Panc1 (cell line): ENCODE measurements at regions not wholly inside any gene's neighbourhood (a gene's known extent, or its start where the extent isn't known, plus 50 kb on each side); places are given as distances from the start of the nearest gene placed in this dataset.

Source experiments
- ATAC-seq: fragments of 200-7000 bp; cut with Tn5 transposase; 2 replicates; pipeline ENCODE4 v1.9.1; 2020; ENCODE audit warnings: mild to moderate bottlenecking, moderate library complexity
- BruUV-seq: library from RNA; stranded (reverse); fragments of 400-500 nt; replicated peaks from 2 replicates; lab custom pipeline; 2021; lab: Mats Ljungman, UMichigan
- CTCF ChIA-PET: fragments of 300-600 bp; sonication (Branson Sonifier 250); formaldehyde crosslinking; loops from one replicate; lab custom pipeline; 2022; ENCODE audit warnings: antibody characterized with exemption; lab: Charles Lee
- POLR2A ChIA-PET: fragments of 300-600 bp; sonication (Branson Sonifier 250); formaldehyde crosslinking; loops from one replicate; lab custom pipeline; 2022; ENCODE audit warnings: antibody characterized with exemption; lab: Charles Lee
- DNase-seq: peaks from one replicate; pipeline ENCODE4 v3.0.0-alpha.2; 2010; ENCODE audit warnings: low read depth, low spot score
- H3K27ac ChIP-seq: 2 replicates; pipeline ENCODE4 v1.5.1; 2011; ENCODE audit warnings: mild to moderate bottlenecking, low read length, inconsistent platforms
- H3K27me3 ChIP-seq: fragments of 200-500 bp; sonication (Bioruptor generic); 2 replicates; pipeline ENCODE4 v1.6.0; 2014; ENCODE audit warnings: low read length, inconsistent platforms; ENCODE audit not compliant: control insufficient read depth, insufficient read depth
- H3K36me3 ChIP-seq: fragments of 200-500 bp; sonication (Bioruptor generic); 2 replicates; pipeline ENCODE4 v1.5.1; 2014; ENCODE audit warnings: inconsistent platforms, mild to moderate bottlenecking, low read length, moderate library complexity; ENCODE audit not compliant: control insufficient read depth, insufficient read depth
- H3K4me1 ChIP-seq: 2 replicates; pipeline ENCODE4 v1.5.1; 2011; ENCODE audit warnings: inconsistent platforms, mild to moderate bottlenecking, low read length, moderate library complexity; ENCODE audit not compliant: control insufficient read depth, insufficient read depth
- H3K4me3 ChIP-seq, 2 experiments: 2 replicates each; pipeline ENCODE4 v1.5.1; 2011 to 2012; ENCODE audit warnings: low read depth in 2 of 2, low read length in 2 of 2, mild to moderate bottlenecking in 2 of 2, inconsistent platforms in 1 of 2, moderate library complexity in 1 of 2
- H3K9me3 ChIP-seq: fragments of 200-500 bp; sonication (Bioruptor generic); 2 replicates; pipeline ENCODE4 v1.5.1; 2014; ENCODE audit warnings: low read depth, mild to moderate bottlenecking, inconsistent platforms, low read length, moderate library complexity; ENCODE audit not compliant: control insufficient read depth, insufficient read depth
- POLR2AphosphoS5 ChIP-seq: IDR thresholded peaks from 2 replicates; pipeline ENCODE4 v1.6.1; 2012; ENCODE audit warnings: mild to moderate bottlenecking, low read depth, low read length, moderate library complexity
- SIN3A ChIP-seq: IDR thresholded peaks from 2 replicates; pipeline ENCODE4 v1.6.1; 2012; ENCODE audit warnings: low read depth, mild to moderate bottlenecking, low read length, moderate library complexity, borderline replicate concordance; ENCODE audit not compliant: insufficient read depth
- TCF7L2 ChIP-seq: IDR thresholded peaks from 2 replicates; pipeline ENCODE4 v1.6.1; 2011; ENCODE audit warnings: mild to moderate bottlenecking, low read depth, low read length, inconsistent platforms
- in situ Hi-C: cut with HindIII; loops from 2 replicates; pipeline ENCODE4 v1.10.0; 2016; ENCODE audit warnings: low sequenced_read_pairs, low pct_unique_long_range_greater_than_20kb
- intact Hi-C: fragments of 100-400 bp; cut with micrococcal nuclease; formaldehyde crosslinking; loops from one replicate; pipeline ENCODE4 v1.10.0; 2022; ENCODE audit not compliant: unreplicated experiment
- TF ChIP-seq, protein P1 (sequence below): fragments of 450-650 bp; IDR thresholded peaks from 2 replicates; pipeline ENCODE4 v1.5.1; 2017; ENCODE audit warnings: mild to moderate bottlenecking
- TF ChIP-seq, protein P2 (sequence below), 2 experiments: IDR thresholded peaks; 2 replicates each; pipeline ENCODE4 v1.6.1; 2011 to 2012; ENCODE audit warnings: low read depth in 2 of 2, control low read depth in 1 of 2, low read length in 1 of 2, mild to moderate bottlenecking in 1 of 2, moderate library complexity in 1 of 2; ENCODE audit not compliant: insufficient read depth in 1 of 2

DNA sequence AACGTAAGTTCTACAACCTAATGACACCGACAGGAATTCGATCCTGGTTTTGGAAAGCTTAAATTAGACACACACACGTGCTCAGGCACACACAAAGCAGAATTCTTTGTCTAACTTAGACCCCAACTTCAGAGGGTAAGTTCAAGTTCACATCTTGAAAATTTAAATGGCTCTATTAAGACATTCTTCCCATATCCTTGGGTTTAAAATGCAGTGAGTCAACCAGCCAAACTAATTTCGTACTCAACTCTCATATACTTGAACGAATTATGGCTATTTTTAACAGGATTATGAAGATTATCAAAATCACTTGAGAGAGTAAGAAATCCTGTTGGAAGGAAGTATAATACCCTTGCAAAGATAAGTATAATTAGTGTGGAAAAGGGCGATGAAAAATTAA is 53.2 kb upstream of the ARL4C start:
- BruUV-seq = no TSS peak
- intact Hi-C loops = loop anchor here (1.0 to 10.0 kb wide), 3 partner anchors 335 to 567 kb away; no protein-coding TSS in a partner anchor
- Histone ChIP-seq H3K27ac (peak overlapping the region; percentile 70), H3K4me3 (no peak overlapping the region), H3K36me3 (no peaks in the 10 kb centered on the region), H3K9me3 (no peaks in the 10 kb centered on the region), H3K27me3 (no peaks in the 10 kb centered on the region), H3K4me1 (peaks cover 13% of the 10 kb centered on the region)
- no peak for DNase-seq
- in situ Hi-C loops = no loop called here
- ChIA-PET POLR2A (no interaction called here), CTCF (no interaction called here)
- TF ChIP-seq TCF7L2 = no peak
- TF ChIP-seq SIN3A = no peak
- TF ChIP-seq POLR2AphosphoS5 = no peak
- TF ChIP-seq, protein P1, sequence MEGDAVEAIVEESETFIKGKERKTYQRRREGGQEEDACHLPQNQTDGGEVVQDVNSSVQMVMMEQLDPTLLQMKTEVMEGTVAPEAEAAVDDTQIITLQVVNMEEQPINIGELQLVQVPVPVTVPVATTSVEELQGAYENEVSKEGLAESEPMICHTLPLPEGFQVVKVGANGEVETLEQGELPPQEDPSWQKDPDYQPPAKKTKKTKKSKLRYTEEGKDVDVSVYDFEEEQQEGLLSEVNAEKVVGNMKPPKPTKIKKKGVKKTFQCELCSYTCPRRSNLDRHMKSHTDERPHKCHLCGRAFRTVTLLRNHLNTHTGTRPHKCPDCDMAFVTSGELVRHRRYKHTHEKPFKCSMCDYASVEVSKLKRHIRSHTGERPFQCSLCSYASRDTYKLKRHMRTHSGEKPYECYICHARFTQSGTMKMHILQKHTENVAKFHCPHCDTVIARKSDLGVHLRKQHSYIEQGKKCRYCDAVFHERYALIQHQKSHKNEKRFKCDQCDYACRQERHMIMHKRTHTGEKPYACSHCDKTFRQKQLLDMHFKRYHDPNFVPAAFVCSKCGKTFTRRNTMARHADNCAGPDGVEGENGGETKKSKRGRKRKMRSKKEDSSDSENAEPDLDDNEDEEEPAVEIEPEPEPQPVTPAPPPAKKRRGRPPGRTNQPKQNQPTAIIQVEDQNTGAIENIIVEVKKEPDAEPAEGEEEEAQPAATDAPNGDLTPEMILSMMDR = no peak
- TF ChIP-seq, protein P2, sequence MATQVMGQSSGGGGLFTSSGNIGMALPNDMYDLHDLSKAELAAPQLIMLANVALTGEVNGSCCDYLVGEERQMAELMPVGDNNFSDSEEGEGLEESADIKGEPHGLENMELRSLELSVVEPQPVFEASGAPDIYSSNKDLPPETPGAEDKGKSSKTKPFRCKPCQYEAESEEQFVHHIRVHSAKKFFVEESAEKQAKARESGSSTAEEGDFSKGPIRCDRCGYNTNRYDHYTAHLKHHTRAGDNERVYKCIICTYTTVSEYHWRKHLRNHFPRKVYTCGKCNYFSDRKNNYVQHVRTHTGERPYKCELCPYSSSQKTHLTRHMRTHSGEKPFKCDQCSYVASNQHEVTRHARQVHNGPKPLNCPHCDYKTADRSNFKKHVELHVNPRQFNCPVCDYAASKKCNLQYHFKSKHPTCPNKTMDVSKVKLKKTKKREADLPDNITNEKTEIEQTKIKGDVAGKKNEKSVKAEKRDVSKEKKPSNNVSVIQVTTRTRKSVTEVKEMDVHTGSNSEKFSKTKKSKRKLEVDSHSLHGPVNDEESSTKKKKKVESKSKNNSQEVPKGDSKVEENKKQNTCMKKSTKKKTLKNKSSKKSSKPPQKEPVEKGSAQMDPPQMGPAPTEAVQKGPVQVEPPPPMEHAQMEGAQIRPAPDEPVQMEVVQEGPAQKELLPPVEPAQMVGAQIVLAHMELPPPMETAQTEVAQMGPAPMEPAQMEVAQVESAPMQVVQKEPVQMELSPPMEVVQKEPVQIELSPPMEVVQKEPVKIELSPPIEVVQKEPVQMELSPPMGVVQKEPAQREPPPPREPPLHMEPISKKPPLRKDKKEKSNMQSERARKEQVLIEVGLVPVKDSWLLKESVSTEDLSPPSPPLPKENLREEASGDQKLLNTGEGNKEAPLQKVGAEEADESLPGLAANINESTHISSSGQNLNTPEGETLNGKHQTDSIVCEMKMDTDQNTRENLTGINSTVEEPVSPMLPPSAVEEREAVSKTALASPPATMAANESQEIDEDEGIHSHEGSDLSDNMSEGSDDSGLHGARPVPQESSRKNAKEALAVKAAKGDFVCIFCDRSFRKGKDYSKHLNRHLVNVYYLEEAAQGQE (IDR thresholded peaks at IDR 0.05; ENCODE audit: insufficient read depth in 1 of 2, low read depth in 2 of 2, low read length in 1 of 2) = no peak
- ATAC-seq = no peak

DNA sequence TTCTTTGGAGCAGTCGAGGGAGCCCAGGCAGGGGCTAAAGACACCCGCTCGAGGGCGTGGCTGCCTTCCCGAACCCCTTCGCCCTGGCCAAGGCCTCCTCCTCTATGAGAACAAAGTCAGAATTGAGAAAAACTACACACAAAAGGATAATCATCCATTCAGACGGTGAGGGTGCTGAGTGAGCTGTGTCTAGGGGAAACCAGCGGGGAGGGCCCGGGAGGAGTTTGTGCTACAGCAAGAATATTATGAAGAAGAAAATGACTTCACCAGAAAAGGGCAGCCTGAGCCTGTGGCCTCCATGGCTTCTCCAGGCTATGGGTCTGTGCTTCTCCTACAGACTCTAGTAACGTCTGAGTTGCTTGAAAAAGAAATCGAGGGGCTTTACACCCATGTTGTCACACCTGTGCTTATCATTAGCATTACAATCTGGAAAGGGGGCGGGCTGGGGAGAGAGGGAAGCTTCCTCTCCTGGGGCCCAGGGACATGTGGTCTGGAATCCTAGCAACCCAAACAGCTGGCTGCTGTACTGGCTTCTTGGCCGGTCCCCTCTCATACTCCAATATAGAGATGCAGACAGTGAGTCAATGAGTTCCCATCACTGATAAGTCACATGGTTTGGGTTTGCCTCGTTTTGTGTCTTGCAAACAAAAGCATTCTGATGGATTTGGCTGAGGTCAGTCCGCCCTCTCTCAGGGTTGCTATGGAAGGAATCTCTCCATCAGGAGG is 52.0 kb upstream of the ARL4C start:
- peaks cover 13% of the 10 kb centered on the region for H3K4me1 ChIP-seq
- CTCF ChIA-PET = no interaction called here
- intact Hi-C loops = no loop called here
- in situ Hi-C loops = loop anchor here (25.0 kb wide), 1 partner anchor 563 kb away; no protein-coding TSS in a partner anchor
- no peak for TF ChIP-seq TCF7L2
- no peak for TF ChIP-seq POLR2AphosphoS5
- TF ChIP-seq, protein P1 = no peak
- TF ChIP-seq, protein P2 (IDR thresholded peaks at IDR 0.05; ENCODE audit: insufficient read depth in 1 of 2, low read depth in 2 of 2, low read length in 1 of 2) = no peak
- TF ChIP-seq SIN3A = no peak
- H3K4me3 ChIP-seq = no peak overlapping the region
- no peak for DNase-seq
- no peaks in the 10 kb centered on the region for H3K27me3 ChIP-seq
- no peak for ATAC-seq
- H3K27ac ChIP-seq = peak overlapping the region; percentile 52; the same call in 1 of the 2 replicates
- H3K36me3 ChIP-seq = no peaks in the 10 kb centered on the region
- BruUV-seq = no TSS peak
- POLR2A ChIA-PET = no interaction called here
- H3K9me3 ChIP-seq = no peaks in the 10 kb centered on the region; the same call in 1 of the 2 replicates
